HG03103 (cell line): ENCODE measurements at regions not wholly inside any gene's neighbourhood (a gene's known extent, or its start where the extent isn't known, plus 50 kb on each side); places are given as distances from the start of the nearest gene placed in this dataset.

Experiments
- ATAC-seq: cut with Tn5 transposase; IDR thresholded peaks from one replicate; pipeline ENCODE4 v1.9.1; 2021; ENCODE audit warnings: low read depth; ENCODE audit not compliant: unreplicated experiment

DNA sequence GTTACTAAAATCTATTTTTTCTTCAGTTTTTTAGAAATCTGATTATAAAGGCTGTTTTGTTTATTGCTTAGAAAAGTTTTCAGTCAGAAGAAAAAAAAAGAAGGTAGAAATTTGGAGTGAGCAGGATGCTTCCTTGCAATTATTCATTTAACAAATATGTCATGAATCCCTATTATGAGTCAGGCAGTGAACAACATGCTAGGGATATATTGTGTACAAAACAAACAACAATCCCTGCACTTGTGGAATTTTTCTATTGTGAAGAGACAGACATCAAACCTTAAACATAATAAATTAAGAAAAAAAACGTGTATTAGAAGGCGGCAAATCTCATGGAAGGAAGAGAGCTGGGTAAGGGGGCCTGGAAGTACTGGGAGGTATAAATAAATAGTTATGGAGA lies 664.1 kb upstream of the CAMK1G start:
- no peak for ATAC-seq

DNA sequence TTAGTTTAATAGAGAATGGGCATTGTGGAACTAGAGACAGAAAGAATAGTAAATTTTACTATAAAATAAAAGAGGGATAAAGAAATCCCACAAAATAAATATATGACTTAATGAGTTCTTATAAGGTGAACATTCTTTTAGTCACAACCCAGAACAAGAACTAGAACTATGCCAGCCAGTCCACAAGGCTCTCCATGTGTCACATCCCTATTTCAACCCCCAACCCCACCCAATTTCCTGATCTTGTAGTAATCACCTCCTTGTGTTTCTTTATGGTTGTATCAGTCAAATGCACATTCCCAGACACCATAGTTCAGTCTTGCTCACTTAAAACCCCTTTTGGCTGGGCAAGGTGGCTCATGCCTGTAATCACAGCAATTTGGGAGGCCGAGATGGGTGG lies 662.3 kb upstream of the CAMK1G start:
- no peak for ATAC-seq

DNA sequence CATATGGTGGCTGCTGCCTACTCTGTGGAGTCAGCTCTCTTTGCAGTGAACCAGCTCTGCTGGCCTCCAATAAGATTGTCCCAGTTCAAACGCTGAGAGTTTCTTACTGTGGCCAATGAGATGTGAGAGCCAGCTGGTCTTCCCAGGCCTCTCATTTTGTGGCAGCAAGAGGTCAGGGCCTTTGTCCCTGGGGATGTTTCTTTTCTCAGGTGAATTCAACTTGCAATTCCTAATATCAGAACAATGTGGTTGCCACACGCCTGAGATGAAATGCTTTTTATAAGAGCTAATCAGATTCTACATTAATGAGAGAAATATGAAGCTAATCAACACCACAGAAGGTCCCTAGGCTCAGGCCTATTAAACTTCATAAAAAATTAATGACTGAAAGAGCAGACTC lies 660.1 kb upstream of the CAMK1G start:
- no peak for ATAC-seq

DNA sequence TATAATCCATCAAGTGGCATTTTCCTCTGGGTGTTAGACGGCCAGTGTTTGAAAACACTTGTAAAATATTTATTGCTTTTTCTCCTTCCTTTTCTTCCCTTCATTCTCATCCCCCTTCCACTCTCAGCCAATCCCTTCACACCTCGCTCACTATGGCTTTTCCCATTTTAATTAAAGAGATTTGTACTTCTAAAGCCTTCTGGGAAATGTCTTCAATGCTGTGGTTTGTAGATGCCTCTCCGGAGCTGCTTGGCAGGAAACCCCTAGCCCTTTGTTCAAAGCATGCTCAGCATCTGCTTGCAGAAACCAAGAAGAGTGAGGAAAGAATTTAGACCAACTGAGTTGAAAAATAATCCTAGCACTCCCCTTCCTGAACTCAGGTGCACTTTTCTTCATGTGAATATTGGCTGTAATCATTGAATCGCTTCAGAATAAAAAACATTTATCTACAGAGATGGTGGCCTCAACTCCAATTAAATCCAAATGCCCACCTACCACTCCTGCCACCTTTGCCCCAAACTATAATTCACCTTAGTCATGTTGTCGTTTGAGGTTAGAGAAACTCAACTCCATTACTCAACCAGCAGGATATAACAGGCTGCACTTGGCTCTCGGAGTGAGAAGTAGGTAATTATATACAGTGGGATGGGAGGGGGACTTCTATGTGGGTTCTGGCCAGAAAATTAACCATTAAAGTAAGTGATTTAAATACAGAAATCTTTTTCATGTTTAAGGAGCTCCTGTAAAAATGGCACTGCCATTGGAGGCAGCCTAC lies 659.4 kb upstream of the CAMK1G start:
- ATAC-seq: no peak

DNA sequence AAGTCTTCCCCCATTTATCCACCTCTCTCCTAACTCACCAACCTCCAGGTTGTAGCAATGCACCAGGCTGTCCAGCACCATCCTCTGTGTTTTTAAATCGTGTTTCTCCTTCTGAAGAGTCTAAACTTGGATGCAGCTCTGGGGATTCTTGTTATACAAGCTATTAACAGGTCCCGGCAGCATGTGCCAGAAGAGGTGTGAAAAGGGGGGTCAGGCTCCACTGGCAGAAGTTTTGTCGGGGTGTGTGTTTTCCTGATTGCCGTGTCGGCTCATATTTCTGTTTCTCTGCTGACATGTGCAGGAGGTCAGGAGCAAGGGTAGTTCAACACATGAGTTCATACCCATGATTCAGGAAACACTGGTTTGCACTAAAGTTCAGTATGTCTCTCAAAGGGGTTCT lies 658.6 kb upstream of the CAMK1G start:
- ATAC-seq: no peak

DNA sequence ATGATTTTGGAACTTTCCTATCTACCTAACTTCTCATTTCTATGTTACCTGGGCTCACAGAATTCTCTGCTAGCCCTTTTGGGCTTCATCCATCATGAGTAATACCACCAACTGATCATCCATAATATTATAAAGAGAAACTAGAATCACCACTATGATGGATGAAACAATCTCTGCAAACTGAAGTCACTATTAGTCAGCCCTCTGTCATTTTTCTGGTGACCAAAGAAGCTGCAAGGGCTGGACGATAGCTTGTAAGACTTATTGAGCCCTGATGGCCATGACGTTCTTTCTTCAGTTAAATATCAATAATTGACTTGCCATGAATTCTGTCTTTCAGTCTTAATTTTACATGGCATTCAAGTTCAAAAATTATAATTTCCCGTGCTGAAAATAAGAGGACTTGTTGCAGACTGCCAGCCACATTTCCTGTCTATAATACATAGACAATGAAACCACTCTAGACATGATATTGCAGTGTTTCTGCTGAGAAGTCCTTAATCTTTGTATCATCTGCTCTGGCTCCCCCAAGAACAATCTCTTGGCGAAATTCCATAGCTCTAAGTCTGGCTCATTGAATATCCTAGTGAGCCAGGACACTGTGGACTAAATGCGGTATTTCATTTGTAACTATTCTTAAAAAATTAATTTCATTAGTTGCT lies 655.0 kb upstream of the CAMK1G start:
- no peak for ATAC-seq

DNA sequence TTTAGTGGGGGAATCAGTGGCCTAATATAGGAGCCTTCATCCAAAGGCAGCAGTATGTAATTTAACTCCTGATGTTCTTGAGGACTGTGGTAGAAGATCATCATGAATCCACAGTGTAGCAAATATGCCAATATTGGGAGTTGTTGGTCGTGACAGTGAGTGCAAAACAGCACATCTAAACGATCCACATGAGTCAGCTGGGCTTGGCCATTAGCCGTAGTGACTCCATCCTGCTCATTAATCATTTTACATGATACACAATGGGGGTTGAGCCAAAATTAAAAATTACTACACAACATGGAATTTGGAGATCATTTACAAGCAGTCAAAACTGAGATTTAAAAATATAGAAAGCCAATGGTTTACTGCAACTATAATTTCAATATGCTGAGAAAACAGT lies 653.9 kb upstream of the CAMK1G start:
- no peak for ATAC-seq

DNA sequence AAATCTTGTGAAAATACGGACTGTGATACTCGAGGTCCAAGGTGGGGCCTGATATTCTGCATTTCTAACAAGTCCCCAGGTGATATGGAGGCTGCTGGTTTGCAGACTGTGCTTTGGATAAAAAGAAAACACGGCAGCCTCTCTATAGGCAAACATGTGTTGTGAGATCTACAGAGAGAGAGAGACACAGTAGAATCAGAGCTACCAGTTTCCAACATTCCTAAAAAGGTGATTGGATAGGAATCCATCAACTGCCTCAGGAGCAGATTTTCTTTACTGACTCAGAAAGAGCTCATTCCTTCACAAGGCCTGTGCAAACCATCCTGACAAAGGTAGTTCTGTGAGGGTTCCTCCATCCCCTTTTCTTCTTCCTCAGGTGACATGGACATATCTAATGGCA lies 651.6 kb upstream of the CAMK1G start:
- ATAC-seq: no peak

DNA sequence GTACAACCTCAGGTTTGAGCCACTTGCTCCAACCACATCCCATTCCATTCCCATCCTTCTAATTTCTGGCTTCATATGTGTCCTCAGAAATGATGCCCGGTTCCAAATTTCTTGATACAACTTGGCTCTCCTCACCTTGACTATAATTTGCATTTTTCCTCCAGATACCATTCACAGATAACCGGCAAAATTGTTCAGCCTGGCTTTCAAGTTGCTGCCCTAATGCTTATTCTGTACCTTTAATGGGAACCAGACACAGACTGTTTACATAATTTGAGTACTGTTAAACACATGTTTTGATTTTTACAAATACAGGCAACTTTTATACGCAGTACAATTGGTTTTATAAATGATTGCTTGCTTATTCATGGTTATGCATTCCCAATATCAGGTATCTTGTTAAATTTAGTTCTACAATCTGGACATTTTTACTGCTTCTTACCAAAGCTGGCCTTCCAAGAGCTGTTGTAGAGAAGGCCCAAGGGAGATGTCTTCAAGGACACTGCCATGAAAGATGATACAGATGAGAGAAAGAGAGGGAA lies 649.5 kb upstream of the CAMK1G start:
- no peak for ATAC-seq

DNA sequence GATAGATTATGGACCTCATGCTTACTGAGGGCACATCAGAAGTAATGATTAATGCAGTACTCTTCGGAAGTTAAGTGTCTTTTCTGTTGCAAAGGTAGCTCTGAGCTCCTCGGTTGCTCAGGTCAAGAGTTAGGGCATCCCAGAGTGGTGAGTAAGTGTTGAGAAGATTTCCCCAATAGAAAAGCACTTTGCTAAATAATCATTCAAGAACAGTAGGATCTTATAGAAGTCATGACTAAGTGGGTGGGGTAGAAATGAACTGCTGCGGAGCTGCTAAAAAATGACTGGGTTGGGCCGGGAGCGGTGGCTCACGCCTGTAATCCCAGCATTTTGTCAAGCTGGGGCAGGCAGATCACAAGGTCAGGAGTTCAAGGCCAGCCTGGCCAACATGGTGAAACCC lies 648.6 kb upstream of the CAMK1G start:
- no peak for ATAC-seq

DNA sequence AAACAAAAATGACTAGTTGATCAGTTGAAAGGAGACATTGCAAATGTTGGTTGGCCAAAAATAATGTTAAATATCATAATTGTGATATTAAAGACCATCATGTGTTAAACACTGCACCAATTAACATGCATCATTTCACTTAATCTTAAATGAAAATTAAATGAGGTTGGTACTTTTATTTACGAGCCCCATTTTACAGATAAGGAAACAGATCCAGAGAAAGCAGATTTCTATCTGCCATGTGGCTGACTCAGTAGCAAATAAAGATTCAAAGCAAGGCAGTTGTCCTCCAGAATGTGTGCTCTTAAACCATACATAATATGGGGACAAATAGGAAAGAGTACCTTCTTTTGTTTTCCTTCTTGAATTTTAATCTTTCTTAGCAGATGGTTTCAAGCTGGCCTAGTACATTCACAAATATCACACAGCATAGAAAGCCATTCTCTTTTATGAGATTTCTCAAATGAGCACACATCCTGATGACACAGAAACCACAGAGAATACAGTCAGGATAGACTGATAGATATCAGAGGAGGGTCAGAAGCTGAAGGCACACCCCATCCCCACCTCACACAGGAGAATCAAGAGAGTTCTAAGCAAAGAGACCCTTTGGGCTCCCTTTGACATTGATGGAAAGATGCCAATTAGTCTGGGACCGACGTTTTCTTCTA lies 647.9 kb upstream of the CAMK1G start:
- no peak for ATAC-seq

DNA sequence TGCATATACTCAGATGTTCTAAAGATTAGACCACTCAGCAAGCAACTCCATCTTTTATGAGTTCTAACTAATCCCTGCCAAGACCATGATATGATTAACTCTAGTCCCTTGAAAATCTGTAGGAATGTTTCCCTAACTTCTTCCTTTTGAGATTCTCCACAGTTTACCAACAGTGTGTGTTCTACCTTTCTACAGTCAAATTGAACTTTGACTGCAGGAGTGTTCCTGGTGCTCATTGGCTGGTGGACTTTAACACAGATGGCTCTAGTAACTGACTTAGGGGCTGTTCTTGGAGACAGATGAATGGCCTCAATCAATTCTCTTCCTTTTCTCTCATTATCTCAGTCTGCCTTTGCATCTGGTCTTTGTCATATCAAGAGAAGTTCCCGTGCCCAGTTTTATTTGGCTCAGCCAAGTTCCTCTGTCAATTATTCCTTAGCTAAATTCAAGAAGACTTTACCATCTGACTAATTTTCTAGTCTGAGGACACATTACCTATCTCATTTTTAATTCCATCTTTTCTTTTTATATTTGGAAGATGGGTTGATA lies 643.9 kb upstream of the CAMK1G start:
- ATAC-seq: no peak

DNA sequence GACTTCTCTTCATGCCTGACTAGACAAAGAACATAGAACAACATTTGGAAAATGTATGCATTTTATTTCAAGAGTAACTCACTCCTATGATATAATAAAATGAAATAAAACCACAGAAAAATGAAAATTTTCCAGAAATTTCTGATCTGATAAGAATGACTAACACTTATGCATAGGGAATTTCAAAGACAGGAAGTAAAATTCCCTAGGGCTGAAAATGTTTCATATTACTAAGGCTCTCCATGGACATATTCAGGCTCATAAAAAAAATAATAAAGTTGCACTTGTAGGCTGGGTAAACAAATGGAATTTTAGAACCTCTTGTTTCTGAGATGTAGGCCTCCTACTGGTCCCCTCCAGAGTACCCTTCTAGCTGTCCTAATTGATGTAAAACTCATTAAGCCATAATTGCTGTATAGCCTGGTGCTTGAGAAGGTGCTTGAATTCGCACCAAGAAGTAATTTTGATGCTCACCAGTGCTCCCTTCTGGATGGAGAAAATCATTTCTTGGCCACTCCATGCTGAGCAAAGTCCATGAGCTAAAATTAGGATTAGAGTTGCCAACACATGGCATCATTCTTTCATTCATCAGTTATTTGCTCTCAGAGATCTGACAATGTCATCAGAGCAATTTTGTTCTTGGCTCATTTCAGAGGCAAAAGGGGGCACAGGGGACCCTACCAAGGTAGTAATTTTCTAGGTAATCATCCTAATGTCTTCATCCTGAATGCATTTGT lies 641.0 kb upstream of the CAMK1G start:
- no peak for ATAC-seq

DNA sequence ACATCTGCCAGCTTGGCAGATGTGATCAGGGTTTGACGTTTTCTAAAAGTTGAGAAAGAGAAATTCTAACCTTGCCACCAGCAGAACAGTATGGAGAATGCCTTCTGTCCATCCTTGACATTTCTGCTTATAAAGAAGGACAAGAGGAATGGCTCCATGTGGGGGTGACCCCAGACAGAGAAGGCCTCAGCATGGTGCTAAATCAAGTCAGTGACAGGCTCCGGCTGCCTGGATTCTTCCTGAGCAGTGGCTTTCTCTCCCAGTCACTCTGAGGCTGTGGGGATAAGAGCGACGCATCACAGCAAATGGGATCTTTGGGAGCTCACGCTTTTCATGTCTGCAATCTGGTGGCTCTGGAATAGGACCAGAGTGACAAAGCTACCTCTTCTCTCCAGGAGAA lies 640.2 kb upstream of the CAMK1G start:
- ATAC-seq: no peak

DNA sequence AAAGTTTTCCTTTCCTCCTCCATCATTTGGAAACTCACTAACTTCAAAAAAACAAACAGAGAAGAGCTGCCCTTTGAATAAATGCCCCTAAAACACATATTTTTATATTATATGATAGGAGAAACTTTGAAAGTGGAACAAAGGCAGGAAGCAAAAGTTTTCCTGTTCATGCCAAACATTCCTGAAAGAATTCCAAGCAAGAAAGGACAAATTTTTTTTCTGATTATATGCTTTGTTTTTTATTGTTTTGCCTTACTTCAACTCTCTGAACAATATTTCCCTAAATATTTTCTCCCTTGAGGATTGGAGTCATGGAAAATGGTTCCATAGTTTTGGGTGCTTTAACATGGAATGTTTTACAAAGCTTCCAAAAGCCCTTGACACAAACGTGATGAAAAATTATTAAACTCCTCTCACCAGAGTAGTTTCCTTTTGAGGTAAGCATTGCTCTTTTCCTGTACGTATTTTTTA lies 638.5 kb upstream of the CAMK1G start:
- no peak for ATAC-seq

DNA sequence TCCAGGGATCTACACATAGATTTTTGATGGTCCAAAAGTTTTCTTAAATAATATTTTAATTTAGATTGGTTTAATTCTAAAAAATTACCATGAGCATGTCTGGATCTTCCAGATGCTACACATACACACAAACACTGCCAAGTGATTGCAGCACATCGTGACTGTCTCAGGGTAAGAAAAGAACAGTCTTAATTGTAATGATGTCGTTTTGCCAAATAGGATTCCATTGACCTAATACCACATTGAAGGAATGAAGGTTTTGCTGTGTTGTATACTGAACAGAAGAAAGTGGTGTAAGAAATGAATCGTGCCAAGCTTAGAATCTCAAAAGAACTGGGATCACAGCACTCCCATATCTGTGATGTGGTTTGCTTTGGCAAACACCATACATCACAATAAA lies 633.3 kb upstream of the CAMK1G start:
- no peak for ATAC-seq

DNA sequence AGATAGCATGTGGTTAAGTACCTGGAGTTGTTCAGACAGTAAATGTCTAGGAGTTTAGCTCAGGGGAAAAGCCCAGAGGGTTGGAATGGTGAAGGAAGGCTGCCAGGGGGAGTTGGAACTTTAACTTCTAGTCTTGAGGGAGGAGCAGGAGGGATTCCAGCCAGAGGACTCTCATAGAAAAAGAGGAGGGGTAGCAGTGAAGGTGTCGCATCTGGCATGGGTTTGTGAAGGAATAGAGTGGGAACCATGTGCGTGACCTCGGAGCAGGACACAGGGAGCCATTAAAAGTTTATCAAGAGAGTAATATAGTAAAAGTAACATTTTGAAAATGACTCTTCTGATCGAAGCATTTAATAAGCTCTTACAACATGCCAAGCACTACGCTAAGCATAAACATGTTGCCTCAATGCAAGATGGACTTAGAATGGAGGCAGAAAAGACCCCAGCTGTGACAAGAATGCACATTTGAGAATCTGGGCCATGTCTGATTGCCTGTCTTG lies 632.4 kb upstream of the CAMK1G start:
- no peak for ATAC-seq

DNA sequence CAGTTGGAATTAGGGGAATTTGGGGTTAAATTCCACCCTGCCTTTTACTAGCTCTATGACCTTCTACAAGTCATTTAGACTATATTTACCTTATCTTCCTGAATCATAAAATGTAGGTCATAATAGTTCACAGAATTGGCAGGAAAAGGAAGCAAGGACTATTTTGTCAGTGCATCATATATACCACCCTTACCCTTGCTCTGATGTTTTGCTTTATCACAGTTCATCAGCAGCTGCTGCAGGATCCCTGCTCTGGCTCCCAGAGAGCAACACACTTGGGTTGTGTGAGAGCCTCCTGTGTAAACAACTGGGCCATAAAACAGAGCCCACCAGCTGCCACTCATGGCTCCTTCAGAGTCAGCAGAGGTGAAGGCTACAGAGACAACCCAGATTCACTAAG lies 631.6 kb upstream of the CAMK1G start:
- ATAC-seq: no peak

DNA sequence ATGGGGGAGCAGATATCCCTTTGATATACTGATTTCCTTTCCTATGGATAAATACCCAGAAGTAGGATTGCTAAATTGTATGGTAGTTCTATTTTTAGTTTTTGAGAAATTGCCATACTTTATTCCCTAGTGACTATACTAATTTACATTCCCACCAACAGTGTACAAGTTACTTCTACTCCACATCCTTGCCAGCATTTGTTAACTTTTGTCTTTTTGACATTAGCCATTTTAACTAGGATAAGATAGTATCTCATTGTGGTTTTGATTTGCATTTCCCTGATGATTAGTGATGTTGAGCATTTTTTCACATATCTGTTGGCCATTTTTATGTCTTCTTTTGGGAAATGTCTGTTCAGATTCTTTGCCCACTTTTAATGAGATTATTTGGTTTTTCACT lies 620.6 kb upstream of the CAMK1G start:
- ATAC-seq: no peak

DNA sequence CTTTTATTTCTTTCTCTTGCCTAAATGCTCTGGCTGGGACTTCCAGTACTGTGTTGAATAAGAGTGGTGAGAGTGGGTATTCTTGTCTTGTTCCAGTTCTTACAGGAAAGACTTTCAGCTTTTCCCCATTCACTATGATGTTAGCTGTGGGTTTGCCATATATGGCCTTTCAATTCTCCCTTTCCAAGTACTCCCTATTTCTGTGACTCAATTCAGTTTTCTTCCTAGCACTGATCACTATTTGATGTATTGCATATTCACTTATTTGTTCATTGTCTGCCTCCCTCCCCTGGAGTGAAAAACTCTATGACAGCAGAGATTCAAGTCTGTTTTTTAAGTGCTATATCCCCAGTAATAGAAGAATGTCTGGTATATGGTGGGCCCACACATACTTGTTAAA lies 618.2 kb upstream of the CAMK1G start:
- no peak for ATAC-seq
